CD4-positive, alpha-beta T cell treated with Interleukin-17A for 1 hour (primary cell): ENCODE measurements at regions not wholly inside any gene's neighbourhood (a gene's known extent, or its start where the extent isn't known, plus 50 kb on each side); places are given as distances from the start of the nearest gene placed in this dataset.

Source experiments
- DNase-seq: peaks from one replicate; pipeline ENCODE4 v3.0.0-alpha.2; 2020

GRCh38 chr11:28571371-28571770 is 463.2 kb downstream of the METTL15 start:
- DNase-seq: no peak

GRCh38 chr11:28569106-28569505 is 460.9 kb downstream of the METTL15 start:
- DNase-seq: no peak

- no peak for DNase-seq
Observed at GRCh38 chr11:28566339-28567089, 458.3 kb downstream of the METTL15 start.

DNA sequence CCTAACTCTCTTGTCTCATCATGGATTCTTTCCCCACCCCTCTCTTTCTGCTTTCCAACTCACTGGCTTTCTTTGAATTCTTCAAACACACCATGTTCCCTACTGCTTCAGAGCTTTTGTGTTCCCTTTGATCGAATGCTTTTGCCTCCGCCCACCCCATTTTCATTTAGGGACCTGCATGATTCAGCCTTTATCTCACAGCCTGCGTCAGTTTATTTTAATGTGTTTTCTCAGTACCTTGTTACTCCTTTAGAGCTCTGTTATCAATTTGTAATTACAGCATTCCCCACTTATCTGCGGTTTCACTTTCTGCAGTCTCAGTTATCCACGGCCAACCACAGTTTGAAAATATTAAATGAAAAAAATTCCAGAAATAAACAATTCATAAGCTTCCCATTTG is 451.3 kb downstream of the METTL15 start:
- no peak for DNase-seq

DNA sequence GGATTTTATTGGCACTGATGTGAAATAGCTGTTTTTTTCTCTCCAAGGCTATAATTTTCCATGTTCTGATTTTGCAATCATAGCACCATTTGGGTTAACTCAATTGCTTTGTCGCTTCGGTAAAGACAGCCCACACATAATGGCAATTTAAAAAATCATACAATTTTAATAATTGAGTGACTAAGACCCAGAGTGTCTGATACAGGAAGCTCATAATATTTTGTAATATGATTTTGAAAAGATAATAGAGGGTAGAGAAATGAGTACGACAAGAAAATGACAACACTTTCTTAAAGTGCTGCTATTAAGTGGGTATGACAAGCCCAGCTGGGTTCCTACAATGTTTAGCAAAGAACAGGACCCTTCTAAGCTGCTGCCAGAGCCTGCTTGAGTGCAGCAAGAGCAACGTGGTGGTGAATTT is 439.1 kb downstream of the METTL15 start:
- DNase-seq: no peak

- DNase-seq: no peak
Observed at GRCh38 chr11:28545536-28545935, 437.3 kb downstream of the METTL15 start.

- no peak for DNase-seq
Observed at GRCh38 chr11:28542561-28542960, 434.4 kb downstream of the METTL15 start.

DNA sequence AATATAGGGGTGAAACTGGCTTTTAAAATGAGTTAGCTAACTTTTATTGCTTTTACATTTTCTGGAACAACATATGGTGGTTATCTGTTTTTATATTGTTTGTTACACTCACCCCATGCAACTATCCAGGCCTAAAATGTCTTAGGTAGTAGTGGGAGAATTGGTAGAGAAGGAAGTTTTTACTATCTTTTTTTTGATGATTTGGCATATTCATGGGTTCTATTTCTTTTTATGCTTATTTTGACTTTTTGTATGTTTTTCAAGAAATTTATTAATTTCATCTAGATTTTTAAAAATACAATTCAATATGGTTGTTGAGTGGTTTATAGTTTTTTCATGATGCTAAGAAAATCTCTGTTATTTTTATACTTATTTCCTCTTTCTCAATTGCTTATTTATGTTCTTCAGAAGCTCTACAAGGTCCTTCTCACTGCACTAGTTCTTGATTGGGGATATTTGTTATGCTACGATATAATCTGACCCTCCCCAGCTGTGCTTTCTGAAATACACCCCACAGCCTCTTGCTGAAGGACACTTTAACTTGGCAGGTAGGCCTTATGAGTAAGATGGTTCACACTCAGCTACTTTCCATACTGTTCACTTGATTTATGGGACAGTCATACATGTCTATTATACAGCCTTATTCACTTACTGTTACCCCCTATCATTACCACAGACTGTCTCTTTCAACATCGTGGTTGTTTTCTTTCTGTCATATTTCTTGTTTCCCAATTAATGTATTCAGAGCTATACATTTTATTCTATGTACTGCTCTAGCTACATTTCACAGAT is 431.2 kb downstream of the METTL15 start:
- DNase-seq: no peak

- no peak for DNase-seq
Observed at GRCh38 chr11:28537822-28538221, 429.6 kb downstream of the METTL15 start.

DNA sequence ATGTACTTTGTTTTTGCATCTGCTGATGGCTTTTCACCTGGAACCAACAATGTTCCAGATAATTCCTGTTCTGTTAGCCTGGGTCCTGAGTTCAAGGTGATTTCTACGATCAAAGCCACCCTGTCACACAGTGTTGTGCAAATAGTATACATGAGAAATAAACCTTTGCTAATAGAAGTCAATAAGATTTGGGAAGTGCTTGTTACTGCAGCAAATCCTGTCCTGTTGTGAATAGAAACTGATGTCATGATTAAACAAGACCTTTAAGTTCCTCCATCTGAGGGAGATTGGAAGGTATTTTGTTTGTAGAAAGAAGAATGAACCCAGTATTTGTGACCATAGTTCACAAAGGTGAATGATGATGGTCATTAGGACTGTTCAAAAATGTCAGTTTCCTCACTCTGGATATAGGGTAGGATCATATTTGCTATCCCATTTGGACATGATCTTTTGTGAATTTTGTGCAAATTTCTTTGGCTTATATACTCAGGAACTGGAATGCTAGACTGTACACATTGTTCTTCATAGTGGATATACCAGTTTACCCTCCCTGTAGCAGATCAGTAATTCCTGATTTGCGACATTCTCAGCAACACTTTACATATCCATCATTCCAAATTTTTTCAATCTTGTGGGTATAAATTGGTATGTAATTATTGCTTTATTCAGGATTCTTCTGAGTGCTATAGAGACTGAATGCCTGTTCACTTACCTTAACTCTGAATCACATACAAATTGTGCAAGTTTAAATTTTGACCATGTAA is 428.5 kb downstream of the METTL15 start:
- DNase-seq: no peak

- DNase-seq: no peak
Observed at GRCh38 chr11:28535677-28536076, 427.5 kb downstream of the METTL15 start.

DNA sequence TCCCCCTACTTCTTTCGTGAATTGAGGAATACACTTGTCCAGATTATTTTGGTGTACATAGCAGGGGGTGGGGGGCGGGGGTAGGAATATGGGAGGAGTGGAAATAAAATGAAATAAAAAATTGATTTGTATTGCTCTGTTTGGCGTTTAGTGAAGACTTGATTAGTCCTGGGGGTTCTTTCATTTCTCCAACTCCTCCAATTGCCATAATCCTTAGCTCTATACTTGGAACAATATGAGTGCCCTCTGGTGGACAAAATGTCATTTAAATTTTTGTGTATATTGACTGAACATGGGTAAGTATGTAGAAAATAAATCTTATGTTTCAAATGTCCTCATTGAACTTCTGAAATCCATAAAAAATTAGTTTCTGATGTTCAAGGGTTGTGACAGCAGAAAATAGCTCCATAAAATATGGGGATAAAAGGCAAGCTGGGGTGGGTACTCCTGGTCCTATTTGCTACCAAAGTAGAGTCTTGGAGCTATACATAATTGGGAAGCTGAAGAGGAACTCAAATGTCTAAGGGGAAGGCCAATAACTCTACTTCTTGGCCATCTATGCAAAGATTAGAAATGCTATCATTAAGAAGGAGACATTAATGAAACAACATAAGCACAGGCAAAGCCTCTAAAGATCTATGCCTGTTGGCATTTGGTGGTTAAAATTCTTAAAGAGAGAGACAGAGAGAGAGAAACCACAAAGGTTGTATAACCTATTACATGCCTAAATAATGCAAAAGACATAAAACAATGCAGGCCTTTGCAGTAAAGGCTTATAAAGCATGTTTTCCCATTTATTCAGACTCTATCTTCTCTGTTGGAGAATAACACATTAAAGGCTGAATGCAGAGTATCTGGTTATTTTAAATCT is 421.6 kb downstream of the METTL15 start:
- DNase-seq: no peak

- DNase-seq: no peak
Observed at GRCh38 chr11:28529046-28529445, 420.9 kb downstream of the METTL15 start.

- no peak for DNase-seq
Observed at GRCh38 chr11:28528217-28528616, 420.0 kb downstream of the METTL15 start.

GRCh38 chr11:28526406-28526751 is 418.2 kb downstream of the METTL15 start:
- no peak for DNase-seq

GRCh38 chr11:28525636-28526405 is 417.6 kb downstream of the METTL15 start:
- no peak for DNase-seq

- no peak for DNase-seq
Observed at GRCh38 chr11:28524098-28524497, 415.9 kb downstream of the METTL15 start.

DNA sequence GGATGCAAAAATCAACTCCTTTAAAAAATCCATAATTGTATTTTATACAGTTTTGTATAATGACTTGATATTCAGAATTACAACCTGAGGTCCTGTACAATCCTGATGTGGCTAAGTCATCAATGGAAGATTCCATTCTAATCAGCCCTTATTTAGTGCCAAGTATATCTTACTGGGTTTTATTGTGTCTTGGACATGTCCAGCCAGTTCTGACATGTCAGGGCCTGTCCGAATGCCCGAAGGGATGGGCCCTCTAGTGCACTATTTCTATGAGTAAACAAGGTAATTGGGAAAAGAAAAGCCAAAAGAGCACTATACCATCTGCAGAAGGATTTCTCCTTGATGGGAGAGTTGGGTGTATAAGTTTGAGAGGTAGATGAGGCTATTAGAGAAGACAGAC is 412.9 kb downstream of the METTL15 start:
- DNase-seq: no peak

DNA sequence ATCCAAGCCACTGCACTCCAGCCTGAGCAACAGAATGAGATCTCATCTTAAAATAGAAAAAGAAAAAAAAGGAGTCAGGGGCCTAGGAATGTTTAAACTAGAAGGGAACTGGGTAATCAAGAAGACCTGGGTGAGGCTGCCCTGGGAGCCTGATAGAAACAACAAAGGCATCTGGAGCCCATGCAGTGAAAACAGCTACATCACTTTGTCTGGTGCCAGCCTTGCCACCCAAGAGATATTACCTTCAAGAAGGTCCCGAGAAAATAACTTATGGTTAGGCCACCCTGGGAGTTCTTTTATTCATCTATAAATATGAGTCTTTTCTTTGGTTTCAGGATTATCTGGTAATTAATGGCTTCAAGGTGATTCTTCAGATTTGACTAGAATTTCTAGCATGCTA is 412.1 kb downstream of the METTL15 start:
- DNase-seq: no peak

DNA sequence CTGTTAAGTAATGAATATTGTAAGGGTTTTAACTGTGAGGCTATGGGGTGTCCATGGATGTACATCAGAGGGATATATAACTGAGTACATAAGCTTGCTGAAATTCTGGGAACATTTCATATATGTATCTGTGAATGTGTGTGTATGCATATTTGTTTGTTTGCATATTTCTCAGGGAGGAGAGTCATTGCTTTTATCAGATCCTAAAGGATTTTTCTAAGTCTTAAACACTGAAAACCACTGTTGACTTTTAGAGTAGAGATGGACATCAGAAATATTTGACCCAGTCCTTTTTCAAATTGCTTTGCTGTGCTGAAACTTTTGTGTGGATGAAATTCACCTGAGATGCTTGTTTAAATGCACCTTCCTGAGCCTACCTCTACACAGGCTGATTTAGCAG is 410.6 kb downstream of the METTL15 start:
- DNase-seq: no peak

DNA sequence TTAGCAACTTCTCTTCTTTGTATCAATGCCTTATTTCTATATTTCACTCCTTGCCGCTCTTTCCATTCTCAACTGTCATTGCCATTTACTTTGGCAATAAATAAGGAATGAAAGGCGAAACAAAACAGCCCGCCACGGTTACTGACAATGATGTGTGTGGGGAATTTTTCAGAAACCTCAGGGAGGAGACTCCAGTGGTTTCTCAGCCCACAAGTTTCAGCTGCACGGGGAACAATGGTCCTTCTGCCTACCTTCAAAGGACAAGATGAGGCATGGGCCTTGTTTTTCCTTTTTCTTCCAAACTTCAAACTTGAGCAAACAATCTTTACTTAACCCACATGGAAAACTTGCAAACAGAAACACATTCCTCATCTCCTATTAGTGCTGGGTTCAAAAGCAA is 409.4 kb downstream of the METTL15 start:
- DNase-seq: no peak

DNA sequence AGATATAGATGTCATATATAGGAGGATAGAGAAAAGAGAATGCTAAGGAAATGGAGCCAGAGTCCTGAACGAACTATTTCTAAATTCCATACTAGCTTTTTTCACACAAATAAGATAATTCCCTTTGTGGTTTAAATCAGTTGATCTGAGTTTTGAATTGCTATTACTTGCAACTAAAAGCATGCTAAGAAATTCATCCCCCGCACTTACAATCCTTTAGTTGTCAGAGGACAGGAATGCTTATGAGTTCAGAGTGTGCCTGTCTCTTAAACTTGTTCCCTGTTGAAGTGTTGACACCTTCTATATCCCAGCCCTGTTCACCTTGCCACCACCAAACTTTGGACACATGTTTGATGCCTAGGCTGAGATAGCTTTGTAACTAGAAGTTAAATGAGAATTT is 406.2 kb downstream of the METTL15 start:
- DNase-seq: no peak
